ENCODE measurements at regions not wholly inside any gene's neighbourhood (a gene's known extent, or its start where the extent isn't known, plus 50 kb on each side); places are given as distances from the start of the nearest gene placed in this dataset.

- H3K9me3 ChIP-seq (replicated peaks; ENCODE audit: control insufficient read depth, insufficient read depth, low read depth, low read length) = no peaks in the 10 kb centered on the region
- in situ Hi-C loops (cut with MboI) (no loop called here), intact Hi-C loops (cut with micrococcal nuclease) (no loop called here)
- BruUV-seq (replicated peaks) = no TSS peak
- 2% methylated on average over 2 of the region's 2 CpGs for WGBS (ENCODE audit: insufficient coverage, low coverage, missing lambda C conversion rate)
- H3K79me2 ChIP-seq (ENCODE audit: control insufficient read depth, insufficient read depth, low read length) = no peaks in the 10 kb centered on the region
- H3K36me3 ChIP-seq (ENCODE audit: control insufficient read depth, insufficient read depth, low read length) = no peaks in the 10 kb centered on the region
- ATAC-seq = no peak
- no peak overlapping the region for H3K4me2 ChIP-seq (ENCODE audit: insufficient read depth, low read length)
- no peak overlapping the region for H3K4me3 ChIP-seq
- no peak for DNase-seq (ENCODE audit: extremely low read depth in 1 of 4, low spot score in 3 of 4)
- no peaks in the 10 kb centered on the region for H3K27me3 ChIP-seq (ENCODE audit: control insufficient read depth in 2 of 2, insufficient read depth in 2 of 2, low read length in 2 of 2)
- H4K20me1 ChIP-seq (replicated peaks; ENCODE audit: control insufficient read depth, insufficient read depth, low read length) = no peaks in the 10 kb centered on the region
- no peak overlapping the region for H3K9ac ChIP-seq (ENCODE audit: insufficient read depth in 1 of 2, low read depth in 2 of 2, low read length in 2 of 2)
- H3K9me1 ChIP-seq (ENCODE audit: control insufficient read depth, insufficient read depth, low read length) = no peaks in the 10 kb centered on the region
- ChIA-PET POLR2A (no interaction called here), CTCF (ENCODE audit: low intra/inter-chr PET ratio) (no interaction called here)
- no peak overlapping the region for H3K27ac ChIP-seq (ENCODE audit: extremely low read depth, low read depth, low read length)
- H3K4me1 ChIP-seq (replicated peaks in 1 of 2; ENCODE audit: control insufficient read depth in 2 of 2, insufficient read depth in 2 of 2, low read length in 2 of 2) = no peaks in the 10 kb centered on the region
- no peak overlapping the region for H2AFZ ChIP-seq (ENCODE audit: low read depth, low read length)
- FAIRE-seq = no peak
- no peak for TF ChIP-seq ZNF583 (CRISPR knock-in tag; IDR thresholded peaks at IDR 0.05)
- no peak for TF ChIP-seq ZNF212 (CRISPR knock-in tag; IDR thresholded peaks at IDR 0.05)
- no peak for TF ChIP-seq ATF2 (CRISPR knock-in tag; IDR thresholded peaks at IDR 0.05)
- no peak for TF ChIP-seq HMG20B (CRISPR knock-in tag; IDR thresholded peaks at IDR 0.05)
- TF ChIP-seq ELF2 (CRISPR knock-in tag; IDR thresholded peaks at IDR 0.05) = no peak
- TF ChIP-seq GTF2B (IDR thresholded peaks at IDR 0.05; ENCODE audit: extremely low read depth, insufficient read length) = no peak
- TF ChIP-seq GABPA (tag; conservative IDR thresholded peaks at IDR 0.05; ENCODE audit: low read depth) = no peak
- no peak for TF ChIP-seq ELK3 (CRISPR knock-in tag; IDR thresholded peaks at IDR 0.05)
- no peak for TF ChIP-seq TAF9B (IDR thresholded peaks at IDR 0.05; ENCODE audit: partially characterized antibody)
- no peak for TF ChIP-seq YBX1 (IDR thresholded peaks at IDR 0.05)
- no peak for TF ChIP-seq EP300 (IDR thresholded peaks at IDR 0.05; ENCODE audit: low read length)
- TF ChIP-seq ZNF124 (CRISPR knock-in tag; IDR thresholded peaks at IDR 0.05) = no peak
- no peak for TF ChIP-seq E2F1 (CRISPR knock-in tag; IDR thresholded peaks at IDR 0.05)
- no peak for TF ChIP-seq RREB1 (CRISPR knock-in tag; IDR thresholded peaks at IDR 0.05)
Measured at GRCh38 chr4:83932750-83933391, 397.0 kb downstream of the GPAT3 start.

Measured in K562 (cell line).